WTC11 (cell line): ENCODE measurements at regions not wholly inside any gene's neighbourhood (a gene's known extent, or its start where the extent isn't known, plus 50 kb on each side); places are given as distances from the start of the nearest gene placed in this dataset.

Experiments used
- MYBL2 ChIP-seq: sonication (generic); formaldehyde crosslinking; IDR thresholded peaks from 2 replicates; pipeline ENCODE4 v1.8.1; 2023; ENCODE audit warnings: mild to moderate bottlenecking, moderate library complexity, missing genetic modification reagents
- NR2C2 ChIP-seq: sonication (generic); formaldehyde crosslinking; IDR thresholded peaks from 2 replicates; pipeline ENCODE4 v1.8.0; 2022; ENCODE audit warnings: mild to moderate bottlenecking, missing genetic modification reagents
- TCF7 ChIP-seq: sonication (generic); formaldehyde crosslinking; IDR thresholded peaks from 2 replicates; pipeline ENCODE4 v1.8.0; 2022; ENCODE audit warnings: mild to moderate bottlenecking, low read depth, missing genetic modification reagents, moderate library complexity
- TF ChIP-seq, protein P1 (sequence below): sonication (generic); formaldehyde crosslinking; conservative IDR thresholded peaks from 2 replicates; pipeline ENCODE4 v1.8.1; 2022; ENCODE audit warnings: mild to moderate bottlenecking, missing genetic modification reagents
- TF ChIP-seq, protein P2 (sequence below): sonication (generic); formaldehyde crosslinking; IDR thresholded peaks from 2 replicates; pipeline ENCODE4 v1.8.1; 2023; ENCODE audit warnings: mild to moderate bottlenecking, missing genetic modification reagents, moderate library complexity
- TF ChIP-seq, protein P3 (sequence below): fragments of 200-600 bp; IDR thresholded peaks from 2 replicates; pipeline ENCODE4 v1.8.0; 2022; ENCODE audit warnings: antibody characterized with exemption
- TF ChIP-seq, protein P4 (sequence below): sonication (generic); formaldehyde crosslinking; IDR thresholded peaks from 2 replicates; pipeline ENCODE4 v1.8.0; 2022; ENCODE audit warnings: mild to moderate bottlenecking, missing genetic modification reagents

DNA sequence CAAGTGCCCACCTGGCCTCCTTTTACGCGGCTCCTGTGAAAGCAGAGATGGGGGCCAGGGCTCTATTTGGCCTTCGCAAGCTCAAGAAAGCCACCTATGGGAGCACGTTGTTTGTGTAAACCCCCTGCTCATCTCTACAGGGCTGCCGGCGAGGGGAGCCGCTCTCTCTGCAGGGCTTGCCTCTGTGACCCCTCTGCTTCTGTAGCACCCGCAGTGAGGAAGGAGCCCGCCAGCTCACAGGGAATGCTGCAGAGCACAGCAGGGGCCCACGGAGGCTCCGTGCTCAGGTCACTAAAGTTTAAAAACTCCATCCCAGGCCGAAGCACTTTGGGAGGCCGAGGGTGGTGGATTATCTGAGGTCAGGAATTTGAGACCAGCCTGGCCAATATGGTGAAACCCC lies 376.8 kb downstream of the IRX2 start:
- TF ChIP-seq, protein P1, sequence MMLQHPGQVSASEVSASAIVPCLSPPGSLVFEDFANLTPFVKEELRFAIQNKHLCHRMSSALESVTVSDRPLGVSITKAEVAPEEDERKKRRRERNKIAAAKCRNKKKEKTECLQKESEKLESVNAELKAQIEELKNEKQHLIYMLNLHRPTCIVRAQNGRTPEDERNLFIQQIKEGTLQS (CRISPR knock-in tag), result no peak
- TF ChIP-seq MYBL2 (CRISPR knock-in tag), result no peak
- TF ChIP-seq, protein P2, sequence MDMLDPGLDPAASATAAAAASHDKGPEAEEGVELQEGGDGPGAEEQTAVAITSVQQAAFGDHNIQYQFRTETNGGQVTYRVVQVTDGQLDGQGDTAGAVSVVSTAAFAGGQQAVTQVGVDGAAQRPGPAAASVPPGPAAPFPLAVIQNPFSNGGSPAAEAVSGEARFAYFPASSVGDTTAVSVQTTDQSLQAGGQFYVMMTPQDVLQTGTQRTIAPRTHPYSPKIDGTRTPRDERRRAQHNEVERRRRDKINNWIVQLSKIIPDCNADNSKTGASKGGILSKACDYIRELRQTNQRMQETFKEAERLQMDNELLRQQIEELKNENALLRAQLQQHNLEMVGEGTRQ (CRISPR knock-in tag), result no peak
- no peak for TF ChIP-seq NR2C2 (CRISPR knock-in tag)
- TF ChIP-seq, protein P3, sequence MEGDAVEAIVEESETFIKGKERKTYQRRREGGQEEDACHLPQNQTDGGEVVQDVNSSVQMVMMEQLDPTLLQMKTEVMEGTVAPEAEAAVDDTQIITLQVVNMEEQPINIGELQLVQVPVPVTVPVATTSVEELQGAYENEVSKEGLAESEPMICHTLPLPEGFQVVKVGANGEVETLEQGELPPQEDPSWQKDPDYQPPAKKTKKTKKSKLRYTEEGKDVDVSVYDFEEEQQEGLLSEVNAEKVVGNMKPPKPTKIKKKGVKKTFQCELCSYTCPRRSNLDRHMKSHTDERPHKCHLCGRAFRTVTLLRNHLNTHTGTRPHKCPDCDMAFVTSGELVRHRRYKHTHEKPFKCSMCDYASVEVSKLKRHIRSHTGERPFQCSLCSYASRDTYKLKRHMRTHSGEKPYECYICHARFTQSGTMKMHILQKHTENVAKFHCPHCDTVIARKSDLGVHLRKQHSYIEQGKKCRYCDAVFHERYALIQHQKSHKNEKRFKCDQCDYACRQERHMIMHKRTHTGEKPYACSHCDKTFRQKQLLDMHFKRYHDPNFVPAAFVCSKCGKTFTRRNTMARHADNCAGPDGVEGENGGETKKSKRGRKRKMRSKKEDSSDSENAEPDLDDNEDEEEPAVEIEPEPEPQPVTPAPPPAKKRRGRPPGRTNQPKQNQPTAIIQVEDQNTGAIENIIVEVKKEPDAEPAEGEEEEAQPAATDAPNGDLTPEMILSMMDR, result no peak
- no peak for TF ChIP-seq TCF7 (CRISPR knock-in tag)
- TF ChIP-seq, protein P4, sequence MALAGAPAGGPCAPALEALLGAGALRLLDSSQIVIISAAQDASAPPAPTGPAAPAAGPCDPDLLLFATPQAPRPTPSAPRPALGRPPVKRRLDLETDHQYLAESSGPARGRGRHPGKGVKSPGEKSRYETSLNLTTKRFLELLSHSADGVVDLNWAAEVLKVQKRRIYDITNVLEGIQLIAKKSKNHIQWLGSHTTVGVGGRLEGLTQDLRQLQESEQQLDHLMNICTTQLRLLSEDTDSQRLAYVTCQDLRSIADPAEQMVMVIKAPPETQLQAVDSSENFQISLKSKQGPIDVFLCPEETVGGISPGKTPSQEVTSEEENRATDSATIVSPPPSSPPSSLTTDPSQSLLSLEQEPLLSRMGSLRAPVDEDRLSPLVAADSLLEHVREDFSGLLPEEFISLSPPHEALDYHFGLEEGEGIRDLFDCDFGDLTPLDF, result no peak
